ENCODE measurements at regions not wholly inside any gene's neighbourhood (a gene's known extent, or its start where the extent isn't known, plus 50 kb on each side); places are given as distances from the start of the nearest gene placed in this dataset.

DNA sequence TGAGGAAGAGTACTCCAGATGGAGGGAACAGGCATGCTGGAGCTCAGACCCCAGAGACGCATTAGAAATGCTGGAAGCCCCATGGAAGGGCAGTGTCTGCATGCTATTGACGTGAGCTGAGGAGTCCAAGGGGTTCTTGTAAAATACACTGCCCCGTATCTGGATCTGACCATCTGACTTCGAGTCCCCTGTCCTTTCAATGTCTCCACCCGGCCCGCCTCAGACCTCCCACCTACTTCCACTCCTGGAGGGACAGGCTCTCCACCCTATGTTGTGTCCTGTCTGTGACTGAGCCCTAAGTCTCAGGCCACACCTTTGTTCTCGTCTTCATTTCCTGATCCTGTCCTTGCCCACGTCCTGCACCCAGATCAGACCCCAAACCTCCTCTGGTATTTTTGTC, 496.3 kb downstream of the CDH26 start:
- Histone ChIP-seq H3K79me2 (ENCODE audit: low read depth) (no peaks in the 10 kb centered on the region), H2AFZ (replicated peaks) (no peak overlapping the region), H4K20me1 (ENCODE audit: low read depth) (no peaks in the 10 kb centered on the region), H3K27ac (no peak overlapping the region), H3K4me1 (no peaks in the 10 kb centered on the region), H3K4me2 (no peak overlapping the region), H3K36me3 (no peaks in the 10 kb centered on the region), H3K4me3 (no peak overlapping the region), H3K9me3 (ENCODE audit: low read depth) (no peaks in the 10 kb centered on the region), H3K27me3 (no peaks in the 10 kb centered on the region), H3K9ac (no peak overlapping the region), H3F3A (ENCODE audit: low read depth) (no peaks in the 10 kb centered on the region)
- Mint-ChIP-seq H3K36me3 (no peaks in the 10 kb centered on the region), H3K4me1 (peaks cover 17% of the 10 kb centered on the region), H3K27ac (peak overlapping the region; percentile 20), H3K4me3 (no peak overlapping the region), H3K9me3 (no peaks in the 10 kb centered on the region), H3K27me3 (ENCODE audit: insufficient read depth, low read depth) (peaks cover 17% of the 10 kb centered on the region)
- DNase-seq (ENCODE audit: low spot score): no peak
- TF ChIP-seq CTCF (IDR thresholded peaks at IDR 0.05) (no peak), EZH2phosphoT487 (IDR thresholded peaks at IDR 0.05) (no peak), EZH2 (IDR thresholded peaks at IDR 0.05) (no peak)

GRCh38 chr20:60455272-60455671, 497.0 kb downstream of the CDH26 start:
- no peaks in the 10 kb centered on the region for H3F3A ChIP-seq (ENCODE audit: low read depth)
- no peaks in the 10 kb centered on the region for H3K4me1 ChIP-seq
- H3K4me2 ChIP-seq: no peak overlapping the region
- no peak overlapping the region for H3K9ac ChIP-seq
- peaks cover 17% of the 10 kb centered on the region for H3K27me3 Mint-ChIP-seq (ENCODE audit: insufficient read depth, low read depth)
- no peaks in the 10 kb centered on the region for H3K36me3 Mint-ChIP-seq
- H3K4me1 Mint-ChIP-seq: peaks cover 17% of the 10 kb centered on the region
- H4K20me1 ChIP-seq (ENCODE audit: low read depth): no peaks in the 10 kb centered on the region
- no peak overlapping the region for H3K27ac ChIP-seq
- TF ChIP-seq EZH2 (IDR thresholded peaks at IDR 0.05): no peak
- TF ChIP-seq CTCF (IDR thresholded peaks at IDR 0.05): no peak
- TF ChIP-seq EZH2phosphoT487 (IDR thresholded peaks at IDR 0.05): no peak
- no peak overlapping the region for H2AFZ ChIP-seq (replicated peaks)
- no peaks in the 10 kb centered on the region for H3K36me3 ChIP-seq
- no peak for DNase-seq (ENCODE audit: low spot score)
- H3K4me3 Mint-ChIP-seq: no peak overlapping the region
- H3K27ac Mint-ChIP-seq: no peak overlapping the region
- no peaks in the 10 kb centered on the region for H3K79me2 ChIP-seq (ENCODE audit: low read depth)
- no peaks in the 10 kb centered on the region for H3K9me3 ChIP-seq (ENCODE audit: low read depth)
- no peak overlapping the region for H3K4me3 ChIP-seq
- no peaks in the 10 kb centered on the region for H3K9me3 Mint-ChIP-seq
- no peaks in the 10 kb centered on the region for H3K27me3 ChIP-seq

DNA sequence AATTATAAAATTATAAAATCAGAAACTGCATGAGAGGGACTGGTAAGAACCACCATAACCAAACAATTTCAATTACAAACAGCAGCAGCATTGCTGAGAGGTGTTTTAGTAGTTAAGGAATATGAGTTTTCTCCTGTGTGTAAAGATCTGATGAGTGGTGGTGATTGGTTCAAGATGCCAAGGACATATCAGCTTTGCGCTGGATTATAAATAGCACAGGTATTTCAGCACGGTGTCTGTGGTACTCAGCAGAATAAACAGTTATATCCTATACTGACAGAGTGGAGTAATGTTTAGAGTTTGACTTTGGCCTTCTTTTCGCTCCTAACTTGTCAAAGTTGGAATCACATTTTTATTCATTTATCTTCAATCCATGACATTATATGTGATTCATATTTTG, 501.0 kb downstream of the CDH26 start:
- no peaks in the 10 kb centered on the region for H3K36me3 Mint-ChIP-seq
- Histone ChIP-seq H4K20me1 (ENCODE audit: low read depth) (no peaks in the 10 kb centered on the region), H2AFZ (replicated peaks) (no peak overlapping the region), H3K79me2 (ENCODE audit: low read depth) (no peaks in the 10 kb centered on the region), H3K4me3 (no peak overlapping the region), H3K36me3 (no peaks in the 10 kb centered on the region), H3F3A (ENCODE audit: low read depth) (no peaks in the 10 kb centered on the region), H3K9me3 (ENCODE audit: low read depth) (no peaks in the 10 kb centered on the region), H3K27me3 (no peaks in the 10 kb centered on the region), H3K27ac (no peak overlapping the region), H3K9ac (no peak overlapping the region), H3K4me1 (no peaks in the 10 kb centered on the region), H3K4me2 (no peak overlapping the region)
- no peak overlapping the region for H3K27ac Mint-ChIP-seq
- peaks cover 17% of the 10 kb centered on the region for H3K4me1 Mint-ChIP-seq
- H3K4me3 Mint-ChIP-seq: no peak overlapping the region
- no peak for TF ChIP-seq EZH2phosphoT487 (IDR thresholded peaks at IDR 0.05)
- peaks cover 7% of the 10 kb centered on the region for H3K9me3 Mint-ChIP-seq
- no peak for DNase-seq (ENCODE audit: low spot score)
- H3K27me3 Mint-ChIP-seq (ENCODE audit: insufficient read depth, low read depth): peaks cover 12% of the 10 kb centered on the region

DNA sequence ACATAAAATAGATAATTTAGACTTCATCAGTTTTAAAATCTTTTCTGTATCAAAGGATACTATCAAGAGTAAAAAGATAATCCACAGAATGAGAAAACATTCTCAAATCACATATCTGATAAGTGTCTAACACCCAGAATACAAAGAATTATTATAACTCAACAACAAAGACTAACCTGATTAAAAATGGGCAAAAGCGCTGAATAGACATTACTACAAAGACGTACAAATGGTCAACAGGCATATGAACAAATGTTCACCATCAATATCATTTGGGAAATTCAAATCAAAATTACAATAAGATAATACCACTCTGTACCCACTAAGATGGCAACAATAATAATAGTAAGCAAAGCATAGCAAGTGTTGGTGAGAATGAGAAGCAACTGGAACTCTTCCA, 503.8 kb downstream of the CDH26 start:
- H3K36me3 ChIP-seq: no peaks in the 10 kb centered on the region
- TF ChIP-seq EZH2phosphoT487 (IDR thresholded peaks at IDR 0.05): no peak
- no peak for TF ChIP-seq EZH2 (IDR thresholded peaks at IDR 0.05)
- TF ChIP-seq CTCF (IDR thresholded peaks at IDR 0.05): no peak
- no peaks in the 10 kb centered on the region for H4K20me1 ChIP-seq (ENCODE audit: low read depth)
- H3K9me3 ChIP-seq (ENCODE audit: low read depth): no peaks in the 10 kb centered on the region
- H3K27ac ChIP-seq: no peak overlapping the region
- no peak for DNase-seq (ENCODE audit: low spot score)
- no peak overlapping the region for H2AFZ ChIP-seq (replicated peaks)
- no peaks in the 10 kb centered on the region for H3K4me1 ChIP-seq
- H3K27me3 Mint-ChIP-seq (ENCODE audit: insufficient read depth, low read depth): peaks cover 4% of the 10 kb centered on the region
- no peak overlapping the region for H3K27ac Mint-ChIP-seq
- peaks cover 10% of the 10 kb centered on the region for H3K4me1 Mint-ChIP-seq
- H3K79me2 ChIP-seq (ENCODE audit: low read depth): no peaks in the 10 kb centered on the region
- no peak overlapping the region for H3K4me3 ChIP-seq
- peaks cover 7% of the 10 kb centered on the region for H3K9me3 Mint-ChIP-seq
- H3K4me2 ChIP-seq: no peak overlapping the region
- H3K4me3 Mint-ChIP-seq: no peak overlapping the region
- H3F3A ChIP-seq (ENCODE audit: low read depth): no peaks in the 10 kb centered on the region
- no peak overlapping the region for H3K9ac ChIP-seq
- no peaks in the 10 kb centered on the region for H3K36me3 Mint-ChIP-seq
- H3K27me3 ChIP-seq: no peaks in the 10 kb centered on the region
